ENCODE measurements at regions not wholly inside any gene's neighbourhood (a gene's known extent, or its start where the extent isn't known, plus 50 kb on each side); places are given as distances from the start of the nearest gene placed in this dataset.

- peak; percentile 51 for DNase-seq (ENCODE audit: low spot score)
Measured at GRCh38 chr18:44149706-44150105, 531.0 kb upstream of the SETBP1 start.

GRCh38 chr18:44153981-44154380 is 526.7 kb upstream of the SETBP1 start:
- DNase-seq (ENCODE audit: low spot score): no peak

GRCh38 chr18:44156126-44156525 is 524.6 kb upstream of the SETBP1 start:
- no peak for DNase-seq (ENCODE audit: low spot score)

- no peak for DNase-seq (ENCODE audit: low spot score)
Measured at GRCh38 chr18:44156776-44157335, 523.8 kb upstream of the SETBP1 start.

GRCh38 chr18:44170208-44170880 is 510.3 kb upstream of the SETBP1 start:
- DNase-seq (ENCODE audit: low spot score): no peak

GRCh38 chr18:44171301-44171700 is 509.4 kb upstream of the SETBP1 start:
- no peak for DNase-seq (ENCODE audit: low spot score)

DNA sequence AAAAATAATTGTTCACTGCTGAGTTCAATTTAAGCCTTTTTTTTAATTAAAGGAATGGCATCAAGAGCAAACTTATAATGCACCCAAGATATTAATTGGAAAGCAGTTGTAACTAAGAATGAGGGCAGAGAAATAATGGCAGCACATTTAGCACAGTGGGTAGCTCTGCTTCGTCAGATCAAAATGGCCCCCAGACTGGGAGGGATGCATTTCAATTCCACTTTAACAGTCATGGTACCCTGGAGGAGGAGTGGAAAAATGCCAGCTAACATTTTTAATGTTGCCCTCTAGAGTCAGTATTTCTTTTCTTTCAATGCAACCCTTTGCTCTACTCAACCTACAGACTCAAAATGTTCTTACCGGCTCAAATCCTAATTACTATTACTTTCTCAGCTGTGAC is 504.8 kb upstream of the SETBP1 start:
- DNase-seq (ENCODE audit: low spot score): no peak

- DNase-seq (ENCODE audit: low spot score): no peak
Measured at GRCh38 chr18:44178476-44178875, 502.2 kb upstream of the SETBP1 start.

- DNase-seq (ENCODE audit: low spot score): no peak
Measured at GRCh38 chr18:44179693-44180092, 501.0 kb upstream of the SETBP1 start.

GRCh38 chr18:44180683-44181082 is 500.0 kb upstream of the SETBP1 start:
- DNase-seq (ENCODE audit: low spot score): no peak

DNA sequence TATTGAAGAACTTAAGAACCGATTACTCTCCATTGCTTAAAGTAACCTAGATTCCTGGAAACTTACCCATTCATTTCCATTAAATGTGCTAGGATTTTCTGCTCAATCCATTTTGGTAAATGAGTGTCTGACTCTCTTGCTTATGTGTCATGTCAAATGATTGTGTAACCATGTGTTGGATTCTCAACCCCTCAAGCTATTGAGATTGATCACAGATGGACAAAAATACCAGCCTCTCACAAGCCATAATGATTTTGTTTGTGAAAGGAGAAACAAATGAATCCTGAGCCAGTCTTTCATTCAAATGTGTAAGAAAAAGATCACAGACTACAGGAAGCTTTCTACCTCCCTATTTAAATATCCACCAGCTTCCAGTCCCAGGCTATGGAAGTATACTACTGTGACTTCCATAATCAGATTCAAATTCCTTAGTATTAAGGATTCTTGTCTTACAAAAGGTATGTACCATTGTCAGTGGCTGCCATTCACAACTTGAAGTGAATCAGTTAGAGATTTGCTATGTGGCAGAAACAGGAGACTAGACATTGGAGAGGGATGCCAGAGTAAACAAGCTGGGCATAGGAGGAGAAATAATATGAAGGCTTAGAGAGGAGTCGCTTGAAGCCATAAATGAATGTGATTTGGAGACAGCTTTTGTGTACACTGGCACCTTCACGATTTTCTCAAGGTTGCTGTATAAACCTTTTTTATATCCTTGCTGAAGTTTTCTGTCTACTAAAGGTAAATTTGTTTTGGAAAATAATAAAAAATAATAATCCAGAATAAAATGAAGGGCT is 498.5 kb upstream of the SETBP1 start:
- DNase-seq (ENCODE audit: low spot score): no peak

GRCh38 chr18:44186001-44186400 is 494.7 kb upstream of the SETBP1 start:
- no peak for DNase-seq (ENCODE audit: low spot score)

GRCh38 chr18:44187090-44187489 is 493.6 kb upstream of the SETBP1 start:
- no peak for DNase-seq (ENCODE audit: low spot score)

DNA sequence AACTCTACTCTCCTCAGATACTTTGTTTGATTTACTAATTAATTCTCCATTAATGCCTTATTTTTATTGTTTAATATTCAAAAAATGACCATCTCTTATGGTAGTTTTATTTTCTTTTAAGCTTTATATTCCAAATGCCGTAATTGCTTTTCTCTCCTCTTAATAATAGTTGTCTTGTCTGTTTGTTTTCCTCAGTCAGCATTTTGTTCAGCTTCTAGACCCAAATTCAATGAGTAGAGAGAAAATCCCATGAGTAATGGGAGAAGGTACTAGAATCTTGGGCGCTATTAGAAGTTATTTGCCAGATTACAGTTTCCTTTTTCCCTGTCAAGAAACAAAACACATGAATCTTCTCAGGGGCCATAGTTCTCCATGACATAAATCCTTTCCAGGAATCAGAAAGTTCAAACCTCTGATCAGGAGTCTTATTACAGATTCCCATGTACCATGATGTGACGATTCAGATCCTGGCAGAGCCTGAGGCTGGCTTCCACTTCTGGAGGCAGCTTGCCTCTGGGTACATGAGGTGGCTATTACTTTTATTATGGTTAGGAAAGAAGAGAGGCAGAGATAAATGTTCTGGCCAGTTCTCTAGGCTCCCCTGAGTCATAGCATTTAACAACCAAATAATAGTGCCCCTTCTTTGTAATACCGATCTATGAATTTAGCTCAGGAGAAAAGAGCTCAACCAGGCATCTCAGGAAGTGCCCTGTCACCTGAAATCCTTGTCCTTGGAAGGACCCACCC is 485.1 kb upstream of the SETBP1 start:
- DNase-seq (ENCODE audit: low spot score): no peak

GRCh38 chr18:44197832-44198611 is 482.7 kb upstream of the SETBP1 start:
- no peak for DNase-seq (ENCODE audit: low spot score)

DNA sequence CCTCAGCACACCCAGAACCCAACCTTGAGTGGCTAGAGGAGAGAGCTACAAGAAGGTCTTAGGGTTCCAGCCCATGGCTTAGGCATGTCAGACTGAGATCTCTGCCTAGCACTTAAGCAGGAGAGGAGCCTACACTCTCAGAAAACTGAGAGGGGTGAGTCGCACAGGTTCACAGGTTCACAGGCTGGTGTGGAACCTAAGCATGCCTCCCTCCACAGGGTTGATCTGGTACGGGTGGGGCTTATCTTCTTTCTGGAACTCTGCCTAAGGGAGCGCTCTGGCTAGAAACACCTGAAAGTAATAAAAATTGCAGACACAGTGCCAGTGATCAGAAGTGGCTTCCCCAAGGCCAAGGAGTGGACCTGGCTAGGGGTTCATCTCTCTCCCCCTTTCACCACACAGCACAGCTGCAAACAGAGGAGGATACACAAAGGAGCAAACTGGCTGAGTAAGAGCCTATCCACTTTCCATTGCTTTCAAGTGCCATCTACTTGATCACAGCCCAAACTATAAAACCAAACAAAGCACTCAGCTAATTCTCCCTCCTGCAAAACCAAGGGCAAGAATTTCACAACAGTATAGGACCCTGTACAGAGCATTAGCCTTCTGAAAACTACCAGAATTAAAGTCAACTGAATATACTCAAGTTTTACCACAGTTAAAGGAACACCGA is 481.9 kb upstream of the SETBP1 start:
- DNase-seq (ENCODE audit: low spot score): no peak

DNA sequence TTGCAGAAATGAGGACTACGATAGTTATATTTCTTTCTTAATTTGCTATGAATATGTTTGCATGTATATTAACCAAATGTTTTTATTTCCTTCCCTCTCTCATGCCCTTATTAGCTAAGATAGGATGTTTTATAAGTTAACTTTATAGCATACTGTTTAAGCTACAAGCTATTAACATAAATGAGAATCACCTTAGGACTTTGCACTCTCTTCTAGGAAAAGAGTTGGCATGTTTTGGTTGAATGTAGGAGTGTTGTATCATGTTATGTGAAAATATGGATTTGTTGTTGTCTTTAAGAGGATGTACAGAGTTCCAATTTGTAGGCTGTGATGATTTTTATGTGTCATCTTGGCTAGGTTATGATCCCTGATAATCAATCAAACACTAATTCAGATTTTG is 467.4 kb upstream of the SETBP1 start:
- no peak for DNase-seq (ENCODE audit: low spot score)

GRCh38 chr18:44214396-44214795 is 466.3 kb upstream of the SETBP1 start:
- DNase-seq (ENCODE audit: low spot score): no peak

DNA sequence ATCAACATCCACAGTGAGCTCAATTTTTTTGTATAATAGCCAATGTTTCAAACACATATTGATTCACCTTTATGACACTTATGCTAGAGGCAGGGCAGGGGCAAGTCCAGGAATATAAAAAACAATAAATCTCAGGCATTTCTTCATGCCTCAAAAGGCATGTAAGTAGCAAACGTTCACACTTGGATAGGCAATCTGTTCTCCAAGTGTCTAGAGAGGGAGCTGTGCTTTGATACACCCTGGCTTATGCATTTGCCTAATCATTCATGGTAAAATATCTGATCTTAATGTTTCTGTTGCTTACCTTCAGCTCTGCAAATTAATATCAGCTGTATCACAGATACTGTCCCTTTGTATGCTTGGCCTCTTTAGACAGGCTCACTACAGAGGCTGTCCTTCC is 464.5 kb upstream of the SETBP1 start:
- DNase-seq (ENCODE audit: low spot score): no peak

- DNase-seq (ENCODE audit: low spot score): no peak
Measured at GRCh38 chr18:44227501-44227900, 453.2 kb upstream of the SETBP1 start.

- DNase-seq (ENCODE audit: low spot score): peak; percentile 9
Measured at GRCh38 chr18:44229693-44230108, 451.0 kb upstream of the SETBP1 start.

All from GM03348 (cell line).